ENCODE measurements at regions not wholly inside any gene's neighbourhood (a gene's known extent, or its start where the extent isn't known, plus 50 kb on each side); places are given as distances from the start of the nearest gene placed in this dataset.
A peak's percentile ranks its signal among the peaks of the same experiment; 100 is the strongest.

DNA sequence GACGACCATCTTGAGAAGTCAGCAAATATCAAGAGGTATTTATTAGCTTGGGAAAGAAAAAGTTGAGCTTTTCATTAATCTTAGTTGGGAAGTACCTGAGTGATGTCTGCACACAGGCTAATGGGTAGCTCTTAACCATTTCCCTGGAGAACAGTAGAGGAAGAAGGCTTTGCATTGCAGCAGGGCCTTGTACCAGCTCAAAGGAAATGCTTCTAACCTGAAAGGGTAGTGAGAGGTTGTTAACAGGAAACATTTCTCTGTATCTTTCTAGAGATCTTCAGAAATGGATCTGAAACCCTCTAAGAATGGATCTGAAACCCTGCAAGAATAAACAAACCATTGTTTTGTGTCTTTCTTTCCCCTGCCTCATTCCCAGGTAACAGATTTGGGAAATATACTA is 393.3 kb downstream of the PLK2 start:
- intact Hi-C loops (cut with micrococcal nuclease): no loop called here
- no peak for ATAC-seq
- DNase-seq: no peak

DNA sequence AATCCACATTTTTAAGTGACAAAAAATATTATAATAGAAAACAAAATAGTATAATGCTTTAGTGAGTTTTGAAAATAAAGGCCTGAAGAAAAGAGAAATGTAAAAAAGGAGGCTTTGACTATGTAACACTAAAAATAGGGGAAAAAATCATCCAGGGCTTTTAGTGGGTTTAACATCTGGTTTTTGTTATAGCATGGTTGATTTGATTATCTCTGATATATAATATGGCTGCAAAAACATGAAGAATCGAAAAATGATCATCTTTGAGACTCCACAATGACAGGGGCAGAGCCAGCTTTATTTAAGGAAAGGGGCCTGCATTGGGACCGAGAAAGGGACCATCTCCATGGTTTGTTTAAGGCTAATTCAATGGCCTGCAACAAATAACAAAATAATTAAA is 393.8 kb downstream of the PLK2 start:
- DNase-seq: no peak
- intact Hi-C loops (cut with micrococcal nuclease): no loop called here
- no peak for ATAC-seq

DNA sequence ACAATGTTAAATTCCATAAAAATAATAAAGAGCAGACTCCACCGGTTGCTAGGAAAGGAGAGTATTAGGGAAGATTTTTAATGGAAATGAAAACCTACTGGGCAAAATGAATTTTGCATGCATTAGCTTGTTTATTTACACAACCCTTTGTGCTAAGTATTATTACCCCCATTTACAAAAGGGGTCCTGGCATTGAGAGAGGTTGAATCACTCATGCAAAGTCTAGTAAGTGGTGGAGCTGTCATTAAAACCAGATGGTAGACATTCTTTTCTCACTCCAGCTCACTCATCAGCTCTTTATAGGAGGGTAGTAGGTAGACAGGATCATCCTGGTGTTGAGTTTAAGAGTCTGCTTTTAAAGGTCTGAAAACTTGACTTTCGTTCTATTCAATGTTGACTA is 395.1 kb downstream of the PLK2 start:
- no peak for DNase-seq
- ATAC-seq: no peak
- intact Hi-C loops (cut with micrococcal nuclease): no loop called here

DNA sequence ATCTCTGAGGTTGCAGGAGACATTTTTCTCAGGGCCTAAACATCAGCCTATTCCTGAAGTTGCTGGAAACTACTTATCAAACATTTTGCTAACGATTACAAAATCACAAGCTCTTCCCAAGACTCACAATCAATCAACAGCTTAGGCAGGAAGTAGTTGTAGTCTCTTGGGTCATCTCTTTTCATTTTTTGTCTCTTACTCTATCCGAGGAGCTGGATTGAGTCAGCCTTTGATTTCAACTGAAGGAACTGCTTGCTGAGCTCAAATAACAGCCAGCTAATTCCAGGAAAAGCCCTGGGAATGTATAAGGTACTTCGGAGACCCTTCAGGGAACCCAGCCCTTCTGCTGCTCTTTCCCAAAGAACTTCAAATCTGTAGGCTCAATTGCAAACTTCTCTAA is 398.9 kb downstream of the PLK2 start:
- intact Hi-C loops (cut with micrococcal nuclease): no loop called here
- DNase-seq (no peak), ATAC-seq (peak; percentile 77)

DNA sequence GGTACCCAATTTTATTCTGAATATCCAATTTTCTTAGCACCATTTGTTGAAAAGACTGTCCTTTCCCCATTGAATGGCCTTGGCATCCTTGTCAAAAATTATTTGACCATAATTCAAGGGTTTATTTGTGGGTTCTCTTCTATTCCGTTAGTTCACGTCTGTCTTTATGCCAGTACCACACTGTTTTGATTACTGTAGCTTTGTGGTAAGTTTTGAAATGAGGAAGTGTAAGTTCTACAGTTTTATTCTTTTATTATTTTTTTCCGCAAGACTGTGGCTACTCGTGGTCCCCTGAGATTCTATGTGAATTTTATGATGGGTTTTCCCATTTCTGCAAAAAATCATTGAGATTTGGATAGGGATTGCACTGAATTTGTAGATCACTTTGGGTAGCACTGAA is 402.6 kb downstream of the PLK2 start:
- intact Hi-C loops (cut with micrococcal nuclease): no loop called here
- ATAC-seq: no peak
- DNase-seq: no peak

DNA sequence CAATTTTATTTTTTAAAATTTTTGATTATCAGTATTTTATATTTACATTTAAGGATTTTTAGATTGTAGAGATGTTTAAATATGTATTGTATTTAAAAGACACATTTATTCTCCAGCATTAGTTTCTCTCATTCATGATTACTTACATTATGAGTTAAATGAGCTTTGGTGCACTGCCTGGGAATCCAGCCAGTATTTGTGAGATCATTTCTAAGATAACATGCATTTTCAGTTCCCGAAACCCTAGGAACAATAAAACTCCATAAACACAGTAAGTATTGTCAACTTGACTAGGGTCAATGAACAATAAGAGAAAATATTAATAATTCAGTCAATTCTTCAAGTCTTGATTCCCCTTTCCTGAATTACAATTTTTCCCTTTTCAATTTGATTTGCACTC is 403.3 kb downstream of the PLK2 start:
- intact Hi-C loops (cut with micrococcal nuclease): no loop called here
- DNase-seq (no peak), ATAC-seq (no peak)

DNA sequence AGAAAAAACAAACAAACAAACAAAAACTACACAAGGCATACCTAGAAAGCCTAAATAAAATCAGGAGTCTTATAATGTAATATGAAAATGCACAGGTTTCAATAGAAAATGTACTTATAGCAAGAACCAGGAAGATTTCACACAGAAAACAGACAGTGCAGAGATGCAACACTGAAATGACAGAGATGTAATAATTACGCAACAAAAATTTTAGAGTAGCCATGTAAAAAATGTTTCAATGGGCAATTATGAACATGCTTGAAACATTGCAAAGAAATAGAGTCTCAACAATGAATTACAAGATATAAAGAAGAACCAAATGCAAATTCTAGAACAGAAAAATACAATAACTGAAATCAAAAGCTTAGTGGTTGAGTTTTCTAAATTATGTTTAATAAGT is 405.9 kb downstream of the PLK2 start:
- no peak for ATAC-seq
- no peak for DNase-seq
- intact Hi-C loops (cut with micrococcal nuclease): no loop called here

DNA sequence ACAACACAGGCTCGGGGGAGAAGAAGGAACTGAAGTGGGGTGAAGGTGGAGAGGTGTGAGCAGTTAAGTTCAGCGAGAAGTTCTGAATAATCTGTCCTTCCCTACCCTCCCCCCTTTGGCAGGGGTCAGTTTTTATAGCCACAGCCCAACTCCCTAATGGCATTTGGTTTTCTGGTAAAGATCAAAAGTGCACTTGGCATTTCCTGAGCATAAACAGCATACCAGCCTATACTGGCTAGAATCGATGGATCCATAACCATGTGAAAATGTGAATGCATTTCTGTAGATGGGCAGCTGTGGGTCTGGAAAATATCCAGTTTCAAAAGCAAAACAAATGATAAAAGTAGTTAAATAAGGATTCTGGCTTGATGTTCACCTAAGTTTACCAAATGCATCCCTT is 410.9 kb downstream of the PLK2 start:
- no peak for ATAC-seq
- intact Hi-C loops (cut with micrococcal nuclease): no loop called here
- no peak for DNase-seq

DNA sequence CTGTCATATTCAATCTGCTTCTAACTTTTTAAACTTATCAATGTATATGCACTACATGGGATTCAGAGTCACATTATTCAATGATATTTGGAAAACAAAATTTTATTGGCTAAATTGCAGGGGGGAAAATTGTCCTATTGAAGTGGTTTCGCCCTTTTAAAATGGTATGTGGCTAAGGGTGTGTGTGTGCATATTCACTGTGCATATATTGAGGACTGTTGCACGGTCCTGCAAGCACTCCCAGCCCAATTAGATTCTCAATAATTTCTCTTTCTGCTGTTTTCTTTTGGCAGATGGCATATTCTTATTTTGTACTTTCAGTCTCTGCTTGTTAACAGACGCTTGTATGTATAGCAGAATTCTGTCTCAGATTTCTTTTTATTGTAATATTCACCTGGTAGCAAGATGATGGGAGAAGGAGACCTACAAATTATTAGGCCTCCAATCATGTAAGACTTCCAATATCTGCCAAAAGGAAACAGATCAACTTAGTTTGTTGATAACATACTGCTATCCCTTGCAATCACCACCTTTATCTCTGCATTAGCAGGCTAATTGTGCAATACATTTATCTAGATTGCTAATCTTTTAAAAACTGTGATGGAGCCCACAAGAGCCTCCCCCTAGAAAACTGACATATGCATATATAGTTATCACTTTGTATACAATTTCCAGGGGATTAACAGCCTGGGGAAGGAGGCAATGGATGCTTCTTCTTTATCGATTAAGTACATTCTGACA is 411.5 kb downstream of the PLK2 start:
- no peak for DNase-seq
- ATAC-seq: no peak
- intact Hi-C loops (cut with micrococcal nuclease): no loop called here

DNA sequence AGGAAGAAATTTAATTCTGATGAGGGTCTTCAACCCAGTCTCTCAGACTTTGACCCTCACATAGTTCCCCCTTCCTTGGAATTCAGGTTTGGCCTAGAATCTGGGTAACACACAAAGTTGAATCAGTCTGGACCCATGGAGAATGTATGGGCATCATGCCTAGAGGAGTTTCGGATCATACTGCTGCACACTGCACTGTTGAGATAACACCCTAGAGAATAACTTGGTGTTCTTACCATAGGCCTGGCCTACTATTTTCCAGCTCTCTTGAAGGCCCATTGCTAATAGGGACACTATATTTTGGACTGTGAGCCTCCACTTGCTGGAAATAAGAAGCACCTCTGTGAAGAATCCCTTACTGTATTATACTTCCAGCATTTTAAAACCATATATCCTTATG is 413.5 kb downstream of the PLK2 start:
- DNase-seq (no peak), ATAC-seq (peak; percentile 56)

DNA sequence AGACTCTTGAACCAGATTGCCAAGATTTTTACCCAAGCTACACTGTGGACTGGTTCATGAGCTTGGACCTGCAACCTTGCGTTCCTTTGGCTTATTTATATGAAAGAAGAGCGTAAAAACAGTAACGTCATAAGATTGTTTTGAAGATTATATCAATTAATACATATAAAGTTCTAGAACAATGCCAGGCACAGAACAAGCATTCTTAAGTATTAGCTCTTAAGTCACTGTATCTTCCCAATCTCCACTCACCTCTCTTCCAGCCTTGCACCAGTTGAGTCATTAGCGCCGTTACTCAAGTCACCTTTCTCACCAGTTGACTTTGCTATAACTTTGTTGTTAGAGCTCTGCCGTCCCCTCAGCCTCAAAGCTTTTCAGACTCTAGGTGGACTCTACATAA is 415.7 kb downstream of the PLK2 start:
- no peak for ATAC-seq
- intact Hi-C loops (cut with micrococcal nuclease): no loop called here
- no peak for DNase-seq

More for the DNA sequence above, 413.5 kb downstream of the PLK2 start:
- intact Hi-C loops (cut with micrococcal nuclease): no loop called here

DNA sequence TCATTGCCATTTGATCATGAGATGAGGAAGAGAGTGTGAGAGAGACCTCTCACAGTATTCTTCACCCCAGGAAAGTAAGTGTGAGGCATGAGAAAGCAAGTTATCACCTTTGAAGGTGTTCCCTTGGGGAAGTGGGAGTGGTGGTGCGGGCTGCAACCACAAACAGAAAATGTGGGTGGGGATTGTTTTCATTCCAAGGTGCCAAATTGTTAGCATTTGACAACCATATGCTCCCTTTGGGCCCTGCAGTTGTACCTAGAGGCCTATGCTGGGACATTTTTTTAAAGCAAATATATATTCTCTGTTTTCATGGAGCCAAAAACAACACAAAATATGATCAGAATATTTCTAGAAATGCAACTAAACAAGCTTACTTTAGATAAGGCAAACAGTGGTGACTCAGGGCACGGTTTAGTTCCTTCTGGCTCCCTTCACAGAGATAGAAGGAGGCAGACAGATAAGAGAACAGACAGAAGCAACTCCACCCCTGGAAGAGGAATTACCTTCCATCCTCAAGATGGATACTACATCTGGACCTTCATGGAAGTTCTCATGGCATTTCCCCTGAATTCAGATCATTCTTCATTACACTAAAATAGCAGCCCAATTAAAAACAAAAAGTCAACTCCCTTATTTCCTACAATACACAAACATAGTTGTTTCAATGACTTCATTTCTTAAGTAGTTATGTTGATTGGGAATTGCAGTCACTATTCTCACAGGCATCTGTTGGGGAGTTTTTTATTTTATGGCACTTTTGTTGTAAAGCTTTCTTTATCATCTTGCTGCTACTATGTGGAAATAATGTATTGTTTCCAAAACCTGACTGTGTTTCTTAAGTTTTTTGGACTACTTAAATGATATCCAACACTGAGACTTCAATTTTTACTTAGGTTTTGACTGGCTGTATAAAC is 416.6 kb downstream of the PLK2 start:
- intact Hi-C loops (cut with micrococcal nuclease): no loop called here
- ATAC-seq: no peak
- no peak for DNase-seq

DNA sequence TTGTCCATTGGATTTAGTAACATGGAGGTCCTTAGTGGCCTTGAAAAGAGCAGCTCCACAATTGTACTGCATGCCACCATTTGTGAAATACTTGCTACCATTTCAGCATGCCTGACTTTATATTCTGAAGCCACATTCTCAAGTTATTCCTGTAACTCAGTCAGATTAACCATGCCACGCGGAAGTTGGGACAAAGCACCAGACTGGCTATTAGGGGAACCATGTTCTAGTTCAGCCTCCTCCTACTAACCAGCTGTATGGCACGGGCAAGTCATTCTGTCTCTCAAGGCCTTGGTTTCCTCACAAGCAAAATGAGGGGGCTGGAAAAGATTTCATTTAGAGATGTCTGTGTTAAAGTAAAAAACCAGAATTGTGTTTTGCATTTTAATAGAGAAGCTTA is 418.0 kb downstream of the PLK2 start:
- ATAC-seq (no peak), DNase-seq (no peak)
- intact Hi-C loops (cut with micrococcal nuclease): no loop called here

DNA sequence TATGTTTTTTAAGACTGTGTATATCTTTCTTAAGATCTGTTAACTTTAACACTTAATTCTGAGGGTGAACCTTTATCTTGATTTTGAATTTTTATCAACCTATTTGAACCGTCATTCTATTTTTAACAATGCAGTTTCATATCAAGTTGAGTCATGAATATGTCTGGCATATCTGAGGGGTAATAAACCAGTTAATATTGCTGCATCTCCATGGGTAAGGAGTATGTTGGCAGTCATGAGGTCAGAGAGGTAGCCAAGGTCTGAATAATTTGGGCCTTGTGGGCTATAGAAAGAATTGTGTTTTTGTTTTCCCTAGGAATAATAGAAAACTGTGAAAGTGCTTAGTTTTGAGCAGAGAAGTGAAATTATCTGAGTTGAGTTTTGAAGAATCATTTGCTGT is 419.0 kb downstream of the PLK2 start:
- no peak for ATAC-seq
- intact Hi-C loops (cut with micrococcal nuclease): no loop called here
- DNase-seq: no peak

DNA sequence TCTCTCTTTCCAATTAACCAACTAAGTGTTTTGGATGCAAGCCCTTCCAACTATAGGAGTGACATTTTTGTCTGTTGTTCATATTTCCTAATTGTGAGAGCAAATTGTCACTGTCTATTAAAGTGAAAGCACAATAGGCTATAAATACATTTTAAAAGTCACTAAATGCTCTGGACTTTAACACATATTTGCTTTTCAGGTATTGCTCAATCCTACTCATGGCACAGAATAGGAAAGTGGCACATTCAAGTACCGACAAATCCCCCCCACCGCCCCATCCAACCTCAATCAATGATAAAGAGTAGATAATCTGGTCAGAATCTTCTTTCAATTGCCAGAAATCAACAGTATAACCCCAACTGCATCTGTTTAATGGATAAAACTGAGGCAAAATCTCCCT is 419.8 kb downstream of the PLK2 start:
- ATAC-seq (no peak), DNase-seq (no peak)
- intact Hi-C loops (cut with micrococcal nuclease): no loop called here

DNA sequence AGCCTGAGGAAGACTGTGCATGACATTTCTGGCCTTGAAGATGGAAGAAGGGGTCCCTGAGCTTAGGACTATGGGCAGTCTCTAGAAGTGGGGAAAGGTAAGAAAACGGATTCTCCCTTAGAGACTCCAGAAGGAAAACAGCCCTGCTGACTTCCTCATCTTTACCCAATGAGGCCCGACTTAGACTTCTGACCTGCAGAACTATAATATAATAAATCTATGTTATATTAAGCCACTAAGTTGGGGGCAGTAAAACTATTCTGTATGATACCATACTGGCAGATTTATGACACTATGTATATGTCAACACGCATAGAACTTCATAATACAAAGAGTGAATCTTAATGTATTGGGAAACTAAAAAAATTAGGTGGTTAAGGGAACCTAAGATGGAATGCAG is 422.0 kb downstream of the PLK2 start:
- ATAC-seq (no peak), DNase-seq (no peak)
- intact Hi-C loops (cut with micrococcal nuclease): no loop called here

DNA sequence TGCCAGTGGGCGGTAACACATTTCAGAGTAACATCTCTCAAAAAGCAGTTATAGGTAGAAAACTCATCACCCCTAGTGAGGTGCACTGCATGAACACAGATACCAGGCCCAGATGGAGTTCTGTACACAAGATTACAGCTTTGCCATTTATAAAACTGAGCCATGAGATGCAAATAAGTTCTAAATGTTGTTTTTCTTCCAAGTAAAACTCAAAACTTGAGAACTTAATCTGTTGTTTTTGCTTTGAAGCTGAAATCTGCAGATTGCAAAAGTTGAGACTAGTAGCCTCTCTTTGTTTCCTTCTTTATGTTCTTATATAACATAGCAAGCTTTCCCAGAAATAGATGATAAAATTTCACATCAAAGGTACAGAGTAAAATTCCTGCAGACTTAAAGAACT is 434.1 kb downstream of the PLK2 start:
- intact Hi-C loops (cut with micrococcal nuclease): no loop called here
- ATAC-seq (no peak), DNase-seq (no peak)

DNA sequence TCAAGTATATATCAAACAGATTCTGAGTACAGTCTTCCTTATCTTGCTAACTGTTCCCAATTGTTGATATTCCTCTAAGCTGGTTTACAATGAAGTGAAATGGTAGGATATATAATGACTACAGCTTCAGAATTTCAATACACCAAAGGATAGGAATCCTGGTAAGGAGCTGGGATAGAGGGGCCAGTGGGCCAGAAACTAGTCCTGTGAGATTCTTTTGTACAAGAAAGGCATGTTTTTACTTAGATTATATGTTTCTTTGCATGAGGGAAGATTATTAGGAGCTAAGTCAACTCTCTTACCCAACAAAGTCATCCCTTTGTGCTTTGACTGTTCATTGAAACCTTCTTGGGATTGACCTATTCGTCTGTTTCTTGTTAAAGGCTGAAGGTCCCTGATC is 435.7 kb downstream of the PLK2 start:
- ATAC-seq: no peak
- intact Hi-C loops (cut with micrococcal nuclease): no loop called here

DNA sequence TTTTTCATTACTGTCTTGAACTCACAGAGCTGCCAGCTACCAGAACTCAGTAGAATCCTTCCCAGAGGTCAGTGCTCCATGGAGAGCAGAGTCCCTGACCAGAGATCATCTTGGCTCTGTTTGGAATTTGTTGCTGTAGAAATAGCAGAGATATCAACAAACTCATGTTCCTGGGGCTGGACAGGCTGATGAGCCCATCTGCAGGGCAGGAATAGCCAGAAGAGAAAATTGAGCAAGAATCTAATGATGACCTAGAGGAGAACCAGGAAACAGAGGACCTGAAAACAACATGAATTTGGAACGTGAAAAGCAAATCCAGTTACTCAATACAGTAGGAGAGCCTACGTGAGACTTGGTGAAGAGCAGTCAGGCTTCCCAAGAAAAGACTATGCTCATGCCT is 437.8 kb downstream of the PLK2 start:
- intact Hi-C loops (cut with micrococcal nuclease): no loop called here
- DNase-seq (peak; percentile 28), ATAC-seq (peak; percentile 68)

More for the DNA sequence above, 435.7 kb downstream of the PLK2 start:
- DNase-seq: no peak

DNA sequence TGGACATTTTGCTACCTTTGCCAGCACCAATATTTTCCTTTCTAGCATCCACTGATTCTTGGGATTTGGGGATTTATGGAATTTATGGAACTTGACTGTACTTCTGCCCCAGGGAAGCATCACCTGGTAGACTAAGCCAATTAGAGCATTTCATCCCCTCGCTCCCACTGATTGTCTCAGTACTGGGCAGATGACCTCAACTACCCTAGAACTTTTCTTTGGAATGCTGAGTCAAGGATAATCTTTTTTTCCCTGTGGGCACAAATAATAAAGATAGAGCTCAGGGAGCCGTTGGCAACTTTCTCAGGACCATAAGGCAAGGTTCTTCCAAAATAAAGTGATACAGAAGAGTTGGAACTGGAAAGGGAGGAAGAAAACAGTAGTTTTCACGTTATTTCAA is 438.4 kb downstream of the PLK2 start:
- ATAC-seq: no peak
- no peak for DNase-seq
- intact Hi-C loops (cut with micrococcal nuclease): no loop called here

DNA sequence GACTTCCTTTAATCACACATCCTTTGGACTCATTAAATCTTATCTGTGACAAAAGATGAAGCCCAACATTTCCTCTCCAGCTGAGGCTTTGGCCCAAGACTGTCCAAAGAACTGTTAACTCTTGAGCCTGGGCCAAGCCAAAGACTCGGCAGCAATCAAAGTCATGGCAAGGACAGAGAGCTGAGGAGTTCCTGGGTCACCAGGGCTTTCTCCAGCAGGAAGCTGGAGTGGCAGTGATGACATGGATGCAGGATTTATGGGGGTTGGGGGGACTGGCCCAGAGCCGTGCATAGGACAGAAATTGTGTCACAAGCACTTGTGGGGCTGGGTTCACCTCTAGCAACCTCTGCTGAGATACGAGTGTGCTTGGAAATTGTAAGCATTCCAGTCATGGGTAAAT is 440.3 kb downstream of the PLK2 start:
- ATAC-seq: peak; percentile 93
- intact Hi-C loops (cut with micrococcal nuclease): no loop called here
- DNase-seq: peak; percentile 76

All from left ventricle myocardium superior (tissue), 1 donor.